Transverse colon (tissue), 4 donors: ENCODE measurements at regions not wholly inside any gene's neighbourhood (a gene's known extent, or its start where the extent isn't known, plus 50 kb on each side); places are given as distances from the start of the nearest gene placed in this dataset.

Source experiments
- POLR2A ChIP-seq: fragments of 450-650 bp; IDR thresholded peaks from one replicate; pipeline ENCODE4 v1.6.1; 2016; ENCODE audit warnings: antibody characterized with exemption, mild to moderate bottlenecking, moderate library complexity
- POLR2AphosphoS5 ChIP-seq, 3 donors: sonication (generic); formaldehyde crosslinking; IDR thresholded peaks; one replicate each; pipeline ENCODE4 v1.6.1; 2016; ENCODE audit warnings: antibody characterized with exemption in 3 of 3
- TF ChIP-seq, protein P1 (sequence below), 5 experiments: fragments of 200-600 bp in 3 of 5; fragments of 450-650 bp in 2 of 5; sonication (generic) in 3 of 5; IDR thresholded peaks; 1 replicate in 2 of 5; 2 replicates in 3 of 5; pipeline ENCODE4 v1.5.1; 2016 to 2017; ENCODE audit warnings: antibody characterized with exemption in 5 of 5, inconsistent platforms in 3 of 5, mild to moderate bottlenecking in 2 of 5, moderate library complexity in 1 of 5

DNA sequence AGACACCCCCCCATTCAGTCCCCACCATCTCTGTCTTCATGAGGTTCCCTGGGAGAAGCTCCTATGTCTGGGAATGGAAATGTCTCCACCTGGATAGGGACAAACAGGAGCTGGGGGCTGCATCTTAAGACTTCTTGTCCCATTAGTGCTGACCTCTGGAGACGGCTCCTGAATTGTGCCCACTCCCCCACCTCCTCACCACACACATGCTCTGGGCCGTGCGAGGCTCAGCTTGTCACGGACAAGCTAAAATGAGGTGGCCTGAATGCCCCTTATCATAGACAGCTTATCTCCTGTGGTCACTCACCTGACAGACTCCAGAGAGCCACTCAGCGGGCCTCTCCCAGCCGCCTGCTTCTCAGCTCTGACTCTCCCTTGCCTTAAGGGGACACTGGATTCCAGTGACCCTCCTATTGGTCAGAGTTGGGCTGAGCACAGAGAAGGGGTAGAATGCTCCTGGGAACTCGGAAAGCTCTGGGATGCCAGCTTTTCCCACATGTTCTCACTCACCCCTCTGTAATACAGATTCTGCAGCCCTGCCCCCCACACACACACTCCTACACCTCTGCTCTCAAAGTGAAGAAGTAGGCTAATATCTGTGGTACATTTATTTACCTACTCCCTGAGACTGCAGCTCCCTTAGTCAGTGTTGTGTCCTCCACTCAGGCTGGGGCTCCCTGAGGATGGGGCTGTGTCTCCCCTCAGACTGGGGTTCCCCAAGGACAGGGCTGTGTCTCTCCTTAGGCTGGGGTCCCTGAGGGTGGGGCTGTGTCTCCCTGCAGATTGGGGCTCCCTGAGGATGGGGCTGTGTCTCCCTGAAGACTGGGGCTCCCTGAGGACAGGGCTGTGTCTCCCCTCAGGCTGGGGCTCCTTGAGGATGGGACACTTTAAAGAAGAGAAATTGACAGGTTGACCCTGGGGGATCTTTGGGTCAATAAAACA is 167.5 kb downstream of the VEGFA start:
- TF ChIP-seq, protein P1, sequence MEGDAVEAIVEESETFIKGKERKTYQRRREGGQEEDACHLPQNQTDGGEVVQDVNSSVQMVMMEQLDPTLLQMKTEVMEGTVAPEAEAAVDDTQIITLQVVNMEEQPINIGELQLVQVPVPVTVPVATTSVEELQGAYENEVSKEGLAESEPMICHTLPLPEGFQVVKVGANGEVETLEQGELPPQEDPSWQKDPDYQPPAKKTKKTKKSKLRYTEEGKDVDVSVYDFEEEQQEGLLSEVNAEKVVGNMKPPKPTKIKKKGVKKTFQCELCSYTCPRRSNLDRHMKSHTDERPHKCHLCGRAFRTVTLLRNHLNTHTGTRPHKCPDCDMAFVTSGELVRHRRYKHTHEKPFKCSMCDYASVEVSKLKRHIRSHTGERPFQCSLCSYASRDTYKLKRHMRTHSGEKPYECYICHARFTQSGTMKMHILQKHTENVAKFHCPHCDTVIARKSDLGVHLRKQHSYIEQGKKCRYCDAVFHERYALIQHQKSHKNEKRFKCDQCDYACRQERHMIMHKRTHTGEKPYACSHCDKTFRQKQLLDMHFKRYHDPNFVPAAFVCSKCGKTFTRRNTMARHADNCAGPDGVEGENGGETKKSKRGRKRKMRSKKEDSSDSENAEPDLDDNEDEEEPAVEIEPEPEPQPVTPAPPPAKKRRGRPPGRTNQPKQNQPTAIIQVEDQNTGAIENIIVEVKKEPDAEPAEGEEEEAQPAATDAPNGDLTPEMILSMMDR (IDR thresholded peaks at IDR 0.05) = no peak
- TF ChIP-seq POLR2A = no peak
- no peak for TF ChIP-seq POLR2AphosphoS5 (IDR thresholded peaks at IDR 0.05)
